22Rv1 (cell line): ENCODE measurements at regions not wholly inside any gene's neighbourhood (a gene's known extent, or its start where the extent isn't known, plus 50 kb on each side); places are given as distances from the start of the nearest gene placed in this dataset.

Experiments
- ZFX ChIP-seq: fragments of 450-650 bp; IDR thresholded peaks from 2 replicates; pipeline ENCODE4 v1.6.1; 2017; ENCODE audit warnings: antibody characterized with exemption, borderline replicate concordance
- TF ChIP-seq, protein P1 (sequence below): fragments of 450-650 bp; IDR thresholded peaks from 2 replicates; pipeline ENCODE4 v1.5.1; 2017; ENCODE audit warnings: mild to moderate bottlenecking

DNA sequence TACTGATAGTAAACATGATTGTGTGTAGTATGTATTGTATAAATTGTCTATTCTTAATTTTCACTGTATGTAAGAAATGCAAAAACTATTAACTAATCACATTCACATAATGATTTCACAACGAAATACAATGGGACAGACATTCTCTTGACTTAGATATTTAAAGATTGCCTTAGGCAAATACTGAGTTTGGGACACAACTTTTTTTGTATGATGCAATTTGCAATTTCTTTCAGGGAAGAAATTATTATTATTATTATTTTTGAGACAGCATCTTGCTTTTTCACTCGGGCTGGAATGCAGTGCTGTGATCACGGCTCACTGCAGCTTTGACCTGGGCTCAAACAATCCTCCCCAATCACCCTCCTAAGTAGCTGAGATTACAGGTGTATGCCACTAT lies 173.2 kb upstream of the TRIM24 start:
- TF ChIP-seq, protein P1, sequence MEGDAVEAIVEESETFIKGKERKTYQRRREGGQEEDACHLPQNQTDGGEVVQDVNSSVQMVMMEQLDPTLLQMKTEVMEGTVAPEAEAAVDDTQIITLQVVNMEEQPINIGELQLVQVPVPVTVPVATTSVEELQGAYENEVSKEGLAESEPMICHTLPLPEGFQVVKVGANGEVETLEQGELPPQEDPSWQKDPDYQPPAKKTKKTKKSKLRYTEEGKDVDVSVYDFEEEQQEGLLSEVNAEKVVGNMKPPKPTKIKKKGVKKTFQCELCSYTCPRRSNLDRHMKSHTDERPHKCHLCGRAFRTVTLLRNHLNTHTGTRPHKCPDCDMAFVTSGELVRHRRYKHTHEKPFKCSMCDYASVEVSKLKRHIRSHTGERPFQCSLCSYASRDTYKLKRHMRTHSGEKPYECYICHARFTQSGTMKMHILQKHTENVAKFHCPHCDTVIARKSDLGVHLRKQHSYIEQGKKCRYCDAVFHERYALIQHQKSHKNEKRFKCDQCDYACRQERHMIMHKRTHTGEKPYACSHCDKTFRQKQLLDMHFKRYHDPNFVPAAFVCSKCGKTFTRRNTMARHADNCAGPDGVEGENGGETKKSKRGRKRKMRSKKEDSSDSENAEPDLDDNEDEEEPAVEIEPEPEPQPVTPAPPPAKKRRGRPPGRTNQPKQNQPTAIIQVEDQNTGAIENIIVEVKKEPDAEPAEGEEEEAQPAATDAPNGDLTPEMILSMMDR = no peak
- no peak for TF ChIP-seq ZFX
